ENCODE measurements at regions not wholly inside any gene's neighbourhood (a gene's known extent, or its start where the extent isn't known, plus 50 kb on each side); places are given as distances from the start of the nearest gene placed in this dataset.

DNA sequence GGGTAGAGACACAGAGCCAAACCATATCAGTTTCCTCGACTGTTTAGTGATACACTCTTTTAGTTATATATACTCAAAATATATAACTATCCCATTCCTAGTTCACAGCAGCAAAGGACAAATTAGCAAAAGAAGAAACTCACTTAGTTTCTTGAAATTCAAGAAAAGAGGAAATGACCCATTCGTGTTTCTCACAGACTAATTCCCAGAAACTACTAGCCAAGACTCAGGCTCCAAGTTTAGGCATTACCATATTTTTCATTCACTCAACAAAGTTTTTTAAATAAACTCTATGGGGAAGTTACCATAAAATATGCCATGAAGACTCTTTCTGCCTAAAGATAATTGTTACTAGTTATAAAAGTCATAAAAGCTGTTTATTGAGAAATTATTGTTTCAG is 152.3 kb upstream of the DAAM1 start:
- TF ChIP-seq, protein P1, sequence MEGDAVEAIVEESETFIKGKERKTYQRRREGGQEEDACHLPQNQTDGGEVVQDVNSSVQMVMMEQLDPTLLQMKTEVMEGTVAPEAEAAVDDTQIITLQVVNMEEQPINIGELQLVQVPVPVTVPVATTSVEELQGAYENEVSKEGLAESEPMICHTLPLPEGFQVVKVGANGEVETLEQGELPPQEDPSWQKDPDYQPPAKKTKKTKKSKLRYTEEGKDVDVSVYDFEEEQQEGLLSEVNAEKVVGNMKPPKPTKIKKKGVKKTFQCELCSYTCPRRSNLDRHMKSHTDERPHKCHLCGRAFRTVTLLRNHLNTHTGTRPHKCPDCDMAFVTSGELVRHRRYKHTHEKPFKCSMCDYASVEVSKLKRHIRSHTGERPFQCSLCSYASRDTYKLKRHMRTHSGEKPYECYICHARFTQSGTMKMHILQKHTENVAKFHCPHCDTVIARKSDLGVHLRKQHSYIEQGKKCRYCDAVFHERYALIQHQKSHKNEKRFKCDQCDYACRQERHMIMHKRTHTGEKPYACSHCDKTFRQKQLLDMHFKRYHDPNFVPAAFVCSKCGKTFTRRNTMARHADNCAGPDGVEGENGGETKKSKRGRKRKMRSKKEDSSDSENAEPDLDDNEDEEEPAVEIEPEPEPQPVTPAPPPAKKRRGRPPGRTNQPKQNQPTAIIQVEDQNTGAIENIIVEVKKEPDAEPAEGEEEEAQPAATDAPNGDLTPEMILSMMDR (IDR thresholded peaks at IDR 0.05 in 8 of 11, conservative IDR thresholded peaks at IDR 0.05 in 3 of 11) = no peak
- no peak for TF ChIP-seq POLR2A (IDR thresholded peaks at IDR 0.05)
